Stomach (tissue), 4 donors: ENCODE measurements at regions not wholly inside any gene's neighbourhood (a gene's known extent, or its start where the extent isn't known, plus 50 kb on each side); places are given as distances from the start of the nearest gene placed in this dataset.
"Not testable (repeated sequence)": the region's sequence is repeated elsewhere in the genome, so short reads cannot be mapped to it uniquely, and the experiment has no call there.

Experiments used
- POLR2AphosphoS5 ChIP-seq, 3 donors: sonication (generic); formaldehyde crosslinking; IDR thresholded peaks; one replicate each; pipeline ENCODE4 v1.6.1; 2016; ENCODE audit warnings: antibody characterized with exemption in 3 of 3
- TF ChIP-seq, protein P1 (sequence below), 7 experiments: fragments of 450-650 bp in 4 of 7; fragments of 200-600 bp in 3 of 7; sonication (generic) in 3 of 7; IDR thresholded peaks; one replicate each; pipeline ENCODE4 v1.5.1; 2016 to 2019; ENCODE audit warnings: antibody characterized with exemption in 7 of 7, control low read depth in 2 of 7, mild to moderate bottlenecking in 1 of 7

DNA sequence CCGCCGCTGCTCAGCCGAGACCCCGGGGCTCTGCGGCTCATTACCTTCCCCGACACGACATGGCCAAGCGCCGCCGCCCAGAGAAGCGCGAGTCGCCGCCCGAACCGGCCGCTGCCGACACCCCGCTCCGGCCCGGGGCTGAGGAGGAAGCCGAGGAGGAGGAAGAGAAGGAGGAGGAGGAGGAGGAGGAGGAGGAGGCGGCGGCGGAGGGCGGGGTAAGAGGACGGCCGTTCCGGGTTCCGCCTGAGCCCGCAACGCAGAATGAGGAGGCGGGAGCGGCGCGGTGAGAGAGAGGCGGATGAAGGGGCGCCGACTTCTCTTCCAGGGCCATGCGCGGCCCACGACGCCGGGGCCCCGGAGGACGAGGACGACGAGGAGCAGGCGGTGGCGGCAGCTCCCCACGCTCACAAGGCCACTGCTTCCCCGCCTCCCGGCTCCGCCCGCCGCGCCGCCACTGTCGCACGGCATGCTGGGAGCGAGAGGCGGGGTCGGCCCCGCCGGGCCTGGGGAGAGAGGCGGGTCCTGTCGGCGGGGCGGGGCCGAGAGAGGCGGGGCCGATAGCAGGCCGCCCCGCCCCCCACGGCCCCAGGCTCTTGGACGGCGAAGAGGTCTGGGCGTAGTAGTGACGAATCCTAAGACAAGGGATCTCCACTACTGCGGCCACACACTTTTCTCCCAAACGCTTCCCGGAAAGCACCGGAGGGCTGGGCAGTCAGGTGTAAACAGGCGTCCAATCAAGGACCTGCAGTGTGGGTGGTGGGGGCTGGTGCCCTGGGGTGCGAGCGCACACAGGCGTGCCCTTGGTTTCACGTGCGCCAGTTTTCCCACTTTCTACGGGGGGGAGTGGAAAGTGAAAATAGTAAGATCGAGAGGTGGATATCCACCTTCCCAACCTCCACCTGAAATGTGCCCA lies 67.9 kb upstream of the SPN start:
- TF ChIP-seq, protein P1, sequence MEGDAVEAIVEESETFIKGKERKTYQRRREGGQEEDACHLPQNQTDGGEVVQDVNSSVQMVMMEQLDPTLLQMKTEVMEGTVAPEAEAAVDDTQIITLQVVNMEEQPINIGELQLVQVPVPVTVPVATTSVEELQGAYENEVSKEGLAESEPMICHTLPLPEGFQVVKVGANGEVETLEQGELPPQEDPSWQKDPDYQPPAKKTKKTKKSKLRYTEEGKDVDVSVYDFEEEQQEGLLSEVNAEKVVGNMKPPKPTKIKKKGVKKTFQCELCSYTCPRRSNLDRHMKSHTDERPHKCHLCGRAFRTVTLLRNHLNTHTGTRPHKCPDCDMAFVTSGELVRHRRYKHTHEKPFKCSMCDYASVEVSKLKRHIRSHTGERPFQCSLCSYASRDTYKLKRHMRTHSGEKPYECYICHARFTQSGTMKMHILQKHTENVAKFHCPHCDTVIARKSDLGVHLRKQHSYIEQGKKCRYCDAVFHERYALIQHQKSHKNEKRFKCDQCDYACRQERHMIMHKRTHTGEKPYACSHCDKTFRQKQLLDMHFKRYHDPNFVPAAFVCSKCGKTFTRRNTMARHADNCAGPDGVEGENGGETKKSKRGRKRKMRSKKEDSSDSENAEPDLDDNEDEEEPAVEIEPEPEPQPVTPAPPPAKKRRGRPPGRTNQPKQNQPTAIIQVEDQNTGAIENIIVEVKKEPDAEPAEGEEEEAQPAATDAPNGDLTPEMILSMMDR (IDR thresholded peaks at IDR 0.05), result not testable (repeated sequence)
- TF ChIP-seq POLR2AphosphoS5 (IDR thresholded peaks at IDR 0.05), result peak in 2 of 3 donors; percentile 71 to 74
